Keratinocyte (primary cell): ENCODE measurements at regions not wholly inside any gene's neighbourhood (a gene's known extent, or its start where the extent isn't known, plus 50 kb on each side); places are given as distances from the start of the nearest gene placed in this dataset.

ENCODE experiments used
- CTCF ChIP-seq, 3 experiments: IDR thresholded peaks in 1 of 3; conservative IDR thresholded peaks in 1 of 3; optimal IDR thresholded peaks in 1 of 3; 2 replicates in 2 of 3; 3 replicates in 1 of 3; pipeline versions ENCODE3 to v1.5.1; 2011; ENCODE audit warnings: low read length in 3 of 3, mild to moderate bottlenecking in 3 of 3, moderate library complexity in 2 of 3, control low read depth in 1 of 3, inconsistent platforms in 1 of 3; ENCODE audit not compliant: insufficient read depth in 2 of 3; ENCODE audit errors: extremely low read depth in 1 of 3
- EZH2 ChIP-seq: IDR thresholded peaks from one replicate; pipeline ENCODE4 v1.6.1; 2012; ENCODE audit warnings: inconsistent platforms, mild to moderate bottlenecking, low read length, moderate library complexity

GRCh38 chr3:124461126-124461525, 269.1 kb upstream of the UMPS start:
- TF ChIP-seq CTCF (optimal IDR thresholded peaks at IDR 0.05 in 1 of 3, IDR thresholded peaks at IDR 0.05 in 1 of 3, conservative IDR thresholded peaks at IDR 0.05 in 1 of 3; ENCODE audit: extremely low read depth in 1 of 3, insufficient read depth in 2 of 3, low read length in 3 of 3) (no peak), EZH2 (no peak)
